NCI-H345 treated with DMSO at 0.1 percent for 48 hours (cell line): ENCODE measurements at regions not wholly inside any gene's neighbourhood (a gene's known extent, or its start where the extent isn't known, plus 50 kb on each side); places are given as distances from the start of the nearest gene placed in this dataset.
A peak's percentile ranks its signal among the peaks of the same experiment; 100 is the strongest.
"Not testable (repeated sequence)": the region's sequence is repeated elsewhere in the genome, so short reads cannot be mapped to it uniquely, and the experiment has no call there.

Source experiments
- DNase-seq: peaks from one replicate; lab custom pipeline; 2025; ENCODE audit not compliant: unreplicated experiment; lab: John Stamatoyannopoulos, UW

GRCh38 chr10:45243261-45243660 lies 72.1 kb downstream of the OR13A1 start:
- no peak for DNase-seq

GRCh38 chr10:45246522-45246921 lies 68.9 kb downstream of the OR13A1 start:
- no peak for DNase-seq

- DNase-seq = peak; percentile 31
Observed at GRCh38 chr10:45249978-45250693, 65.3 kb downstream of the OR13A1 start.

- not testable (repeated sequence) for DNase-seq
Observed at GRCh38 chr10:45250694-45251075, 64.7 kb downstream of the OR13A1 start.
